SK-N-MC (cell line): ENCODE measurements at regions not wholly inside any gene's neighbourhood (a gene's known extent, or its start where the extent isn't known, plus 50 kb on each side); places are given as distances from the start of the nearest gene placed in this dataset.

Source experiments
- EZH2 ChIP-seq: fragments of 200-600 bp; sonication (generic); IDR thresholded peaks from one replicate; pipeline ENCODE4 v1.6.1; 2017; ENCODE audit warnings: antibody characterized with exemption
- FOXP2 ChIP-seq: optimal IDR thresholded peaks from 2 replicates; pipeline ENCODE3; 2011; ENCODE audit warnings: mild to moderate bottlenecking, moderate library complexity; ENCODE audit not compliant: insufficient read depth; ENCODE audit errors: extremely low read length, control extremely low read depth
- POLR2AphosphoS5 ChIP-seq: IDR thresholded peaks from 2 replicates; pipeline ENCODE4 v1.6.1; 2012; ENCODE audit warnings: mild to moderate bottlenecking, low read depth, low read length, borderline replicate concordance

- TF ChIP-seq POLR2AphosphoS5 = no peak
- no peak for TF ChIP-seq EZH2
- no peak for TF ChIP-seq FOXP2
Observed at GRCh38 chr9:28207657-28208056, 634.4 kb upstream of the C9orf72 start.
